ENCODE measurements at regions not wholly inside any gene's neighbourhood (a gene's known extent, or its start where the extent isn't known, plus 50 kb on each side); places are given as distances from the start of the nearest gene placed in this dataset.
"Not testable (repeated sequence)": the region's sequence is repeated elsewhere in the genome, so short reads cannot be mapped to it uniquely, and the experiment has no call there.

- DNase-seq = no peak
- peaks cover 0 to 2% (median 0%) of the 10 kb centered on the region in 6 donors for H3K9me3 Mint-ChIP-seq
- peaks cover 0 to 9% of the 10 kb centered on the region in 2 donors for H3K4me1 Mint-ChIP-seq
- H3K27ac Mint-ChIP-seq = no peak overlapping the region
- no peak overlapping the region for H3K4me3 Mint-ChIP-seq
- H3K36me3 Mint-ChIP-seq = no peaks in the 10 kb centered on the region
- H3K27me3 Mint-ChIP-seq (ENCODE audit: low read depth in 3 of 3) = peaks cover 0 to 2% (median 0%) of the 10 kb centered on the region in 3 donors
These were observed 69.3 kb upstream of the CYP1B1 start for GRCh38 chr2:38145236-38145635.

- no peak overlapping the region for H3K27ac Mint-ChIP-seq
- no peak for DNase-seq
- H3K4me1 Mint-ChIP-seq = peaks cover 0 to 9% of the 10 kb centered on the region in 2 donors
- H3K9me3 Mint-ChIP-seq = peaks cover 0 to 2% (median 0%) of the 10 kb centered on the region in 6 donors
- no peak overlapping the region for H3K4me3 Mint-ChIP-seq
- no peaks in the 10 kb centered on the region for H3K36me3 Mint-ChIP-seq
- H3K27me3 Mint-ChIP-seq (ENCODE audit: low read depth in 3 of 3) = peaks cover 0 to 4% (median 0%) of the 10 kb centered on the region in 3 donors
These were observed 66.7 kb upstream of the CYP1B1 start for GRCh38 chr2:38142627-38143026.

GRCh38 chr2:38141501-38141900, 65.5 kb upstream of the CYP1B1 start:
- Mint-ChIP-seq H3K4me1 (peaks cover 0 to 5% of the 10 kb centered on the region in 2 donors), H3K27ac (no peak overlapping the region), H3K36me3 (no peaks in the 10 kb centered on the region), H3K27me3 (ENCODE audit: low read depth in 3 of 3) (peaks cover 0 to 5% (median 0%) of the 10 kb centered on the region in 3 donors), H3K9me3 (peaks cover 0 to 2% (median 0%) of the 10 kb centered on the region in 6 donors), H3K4me3 (no peak overlapping the region)
- DNase-seq = no peak

GRCh38 chr2:38138996-38139395, 63.0 kb upstream of the CYP1B1 start:
- Mint-ChIP-seq H3K27me3 (ENCODE audit: low read depth in 3 of 3) (peaks cover 0 to 5% (median 3%) of the 10 kb centered on the region in 3 donors), H3K4me1 (no peaks in the 10 kb centered on the region), H3K4me3 (no peak overlapping the region), H3K9me3 (peaks cover 0 to 2% (median 0%) of the 10 kb centered on the region in 6 donors), H3K27ac (no peak overlapping the region), H3K36me3 (no peaks in the 10 kb centered on the region)
- no peak for DNase-seq

- Mint-ChIP-seq H3K27ac (no peak overlapping the region), H3K4me3 (no peak overlapping the region), H3K27me3 (ENCODE audit: low read depth in 3 of 3) (peaks cover 0 to 5% (median 3%) of the 10 kb centered on the region in 3 donors), H3K4me1 (no peaks in the 10 kb centered on the region), H3K9me3 (peaks cover 0 to 2% (median 0%) of the 10 kb centered on the region in 6 donors), H3K36me3 (no peaks in the 10 kb centered on the region)
- DNase-seq = no peak
These were observed 62.5 kb upstream of the CYP1B1 start for GRCh38 chr2:38138419-38138818.

- not testable (repeated sequence) for H3K27me3 Mint-ChIP-seq (ENCODE audit: low read depth in 3 of 3); H3K27ac Mint-ChIP-seq; DNase-seq; H3K36me3 Mint-ChIP-seq; H3K4me3 Mint-ChIP-seq; H3K4me1 Mint-ChIP-seq; H3K9me3 Mint-ChIP-seq
These were observed 62.0 kb upstream of the CYP1B1 start for GRCh38 chr2:38137958-38138357.

GRCh38 chr2:38131676-38132075, 55.7 kb upstream of the CYP1B1 start:
- Mint-ChIP-seq H3K36me3 (peaks cover 0 to 4% (median 4%) of the 10 kb centered on the region in 3 donors), H3K9me3 (peaks cover 0 to 4% (median under 1%) of the 10 kb centered on the region in 6 donors), H3K27me3 (ENCODE audit: low read depth in 3 of 3) (peaks cover 0 to 3% (median 3%) of the 10 kb centered on the region in 3 donors), H3K27ac (no peak overlapping the region), H3K4me1 (no peaks in the 10 kb centered on the region), H3K4me3 (no peak overlapping the region)
- DNase-seq = no peak

- H3K27ac Mint-ChIP-seq = no peak overlapping the region
- DNase-seq = no peak
- peaks cover 0 to 5% (median under 1%) of the 10 kb centered on the region in 6 donors for H3K9me3 Mint-ChIP-seq
- peaks cover 0 to 7% (median 7%) of the 10 kb centered on the region in 3 donors for H3K36me3 Mint-ChIP-seq
- H3K4me3 Mint-ChIP-seq = no peak overlapping the region
- H3K27me3 Mint-ChIP-seq (ENCODE audit: low read depth in 3 of 3) = peaks cover 0 to 3% (median 3%) of the 10 kb centered on the region in 3 donors
- no peaks in the 10 kb centered on the region for H3K4me1 Mint-ChIP-seq
These were observed 54.9 kb upstream of the CYP1B1 start for GRCh38 chr2:38130876-38131275.

GRCh38 chr2:38129987-38130386, 54.0 kb upstream of the CYP1B1 start:
- H3K36me3 Mint-ChIP-seq = peaks cover 0 to 7% (median 7%) of the 10 kb centered on the region in 3 donors
- H3K4me3 Mint-ChIP-seq = no peak overlapping the region
- no peak overlapping the region for H3K27ac Mint-ChIP-seq
- no peak for DNase-seq
- H3K9me3 Mint-ChIP-seq = peaks cover 0 to 5% (median under 1%) of the 10 kb centered on the region in 6 donors
- no peaks in the 10 kb centered on the region for H3K4me1 Mint-ChIP-seq
- peaks cover 0 to 3% (median 2%) of the 10 kb centered on the region in 3 donors for H3K27me3 Mint-ChIP-seq (ENCODE audit: low read depth in 3 of 3)

GRCh38 chr2:38129481-38129880, 53.5 kb upstream of the CYP1B1 start:
- Mint-ChIP-seq H3K27me3 (ENCODE audit: low read depth in 3 of 3) (peaks cover 0 to 3% (median 2%) of the 10 kb centered on the region in 3 donors), H3K4me1 (no peaks in the 10 kb centered on the region), H3K9me3 (peaks cover 0 to 5% (median under 1%) of the 10 kb centered on the region in 6 donors), H3K36me3 (peaks cover 0 to 7% (median 7%) of the 10 kb centered on the region in 3 donors), H3K27ac (no peak overlapping the region), H3K4me3 (no peak overlapping the region)
- no peak for DNase-seq

- Mint-ChIP-seq H3K4me1 (no peaks in the 10 kb centered on the region), H3K9me3 (peaks cover 0 to 5% (median under 1%) of the 10 kb centered on the region in 6 donors), H3K4me3 (no peak overlapping the region), H3K27me3 (ENCODE audit: low read depth in 3 of 3) (peaks cover 0 to 3% (median 2%) of the 10 kb centered on the region in 3 donors), H3K27ac (no peak overlapping the region), H3K36me3 (peaks cover 0 to 7% (median 7%) of the 10 kb centered on the region in 3 donors)
- DNase-seq = no peak
These were observed 52.7 kb upstream of the CYP1B1 start for GRCh38 chr2:38128653-38129052.

GRCh38 chr2:38127277-38127676, 51.3 kb upstream of the CYP1B1 start:
- Mint-ChIP-seq H3K27me3 (ENCODE audit: low read depth in 3 of 3) (peaks cover 0 to 3% (median 2%) of the 10 kb centered on the region in 3 donors), H3K27ac (no peak overlapping the region), H3K4me1 (no peaks in the 10 kb centered on the region), H3K36me3 (peaks cover 0 to 7% (median 7%) of the 10 kb centered on the region in 3 donors), H3K4me3 (no peak overlapping the region), H3K9me3 (peaks cover 0 to 5% (median under 1%) of the 10 kb centered on the region in 6 donors)
- DNase-seq = no peak

- Mint-ChIP-seq H3K9me3 (peaks cover 0 to 5% (median under 1%) of the 10 kb centered on the region in 6 donors), H3K36me3 (peaks cover 0 to 7% (median 7%) of the 10 kb centered on the region in 3 donors), H3K27me3 (ENCODE audit: low read depth in 3 of 3) (peaks cover 0 to 2% (median 2%) of the 10 kb centered on the region in 3 donors), H3K4me3 (no peak overlapping the region), H3K4me1 (no peaks in the 10 kb centered on the region), H3K27ac (no peak overlapping the region)
- no peak for DNase-seq
These were observed 49.9 kb upstream of the CYP1B1 start for GRCh38 chr2:38125842-38126241.
